ENCODE measurements at regions not wholly inside any gene's neighbourhood (a gene's known extent, or its start where the extent isn't known, plus 50 kb on each side); places are given as distances from the start of the nearest gene placed in this dataset.

- Mint-ChIP-seq H3K9me3 (peaks cover 15% of the 10 kb centered on the region), H3K36me3 (no peaks in the 10 kb centered on the region), H3K4me3 (no peak overlapping the region), H3K27ac (no peak overlapping the region), H3K4me1 (no peaks in the 10 kb centered on the region)
- no peak for DNase-seq (ENCODE audit: low spot score in 2 of 2)
- ATAC-seq: no peak
Measured at GRCh38 chr2:116074161-116074560, 1631.7 kb downstream of the DPP10 start.

GRCh38 chr2:116088236-116088635 is 1645.8 kb downstream of the DPP10 start:
- no peaks in the 10 kb centered on the region for H3K4me1 Mint-ChIP-seq
- no peaks in the 10 kb centered on the region for H3K36me3 Mint-ChIP-seq
- H3K9me3 Mint-ChIP-seq: peaks cover 4% of the 10 kb centered on the region
- DNase-seq (ENCODE audit: low spot score in 2 of 2): no peak
- H3K27ac Mint-ChIP-seq: no peak overlapping the region
- no peak for ATAC-seq
- H3K4me3 Mint-ChIP-seq: no peak overlapping the region

GRCh38 chr2:116094196-116094595 is 1651.8 kb downstream of the DPP10 start:
- Mint-ChIP-seq H3K9me3 (peaks cover 30% of the 10 kb centered on the region), H3K36me3 (no peaks in the 10 kb centered on the region), H3K4me1 (no peaks in the 10 kb centered on the region), H3K4me3 (no peak overlapping the region), H3K27ac (no peak overlapping the region)
- ATAC-seq (no peak), DNase-seq (ENCODE audit: low spot score in 2 of 2) (no peak)

- DNase-seq (ENCODE audit: low spot score in 2 of 2): no peak
- peaks cover 26% of the 10 kb centered on the region for H3K9me3 Mint-ChIP-seq
- no peaks in the 10 kb centered on the region for H3K36me3 Mint-ChIP-seq
- H3K4me1 Mint-ChIP-seq: no peaks in the 10 kb centered on the region
- no peak overlapping the region for H3K27ac Mint-ChIP-seq
- no peak for ATAC-seq
- H3K4me3 Mint-ChIP-seq: no peak overlapping the region
Measured at GRCh38 chr2:116095636-116096035, 1653.2 kb downstream of the DPP10 start.

- no peak overlapping the region for H3K4me3 Mint-ChIP-seq
- H3K27ac Mint-ChIP-seq: no peak overlapping the region
- no peaks in the 10 kb centered on the region for H3K36me3 Mint-ChIP-seq
- ATAC-seq (no peak), DNase-seq (ENCODE audit: low spot score in 2 of 2) (no peak)
- peaks cover 26% of the 10 kb centered on the region for H3K9me3 Mint-ChIP-seq
- H3K4me1 Mint-ChIP-seq: no peaks in the 10 kb centered on the region
Measured at GRCh38 chr2:116098049-116098448, 1655.6 kb downstream of the DPP10 start.

GRCh38 chr2:116109471-116109870 is 1667.0 kb downstream of the DPP10 start:
- peaks cover 8% of the 10 kb centered on the region for H3K9me3 Mint-ChIP-seq
- H3K4me1 Mint-ChIP-seq: no peaks in the 10 kb centered on the region
- H3K4me3 Mint-ChIP-seq: no peak overlapping the region
- ATAC-seq: no peak
- DNase-seq (ENCODE audit: low spot score in 2 of 2): no peak
- no peak overlapping the region for H3K27ac Mint-ChIP-seq
- H3K36me3 Mint-ChIP-seq: no peaks in the 10 kb centered on the region

GRCh38 chr2:116117845-116118244 is 1675.4 kb downstream of the DPP10 start:
- Mint-ChIP-seq H3K4me3 (no peak overlapping the region), H3K27ac (no peak overlapping the region), H3K36me3 (no peaks in the 10 kb centered on the region), H3K9me3 (peaks cover 6% of the 10 kb centered on the region), H3K4me1 (no peaks in the 10 kb centered on the region)
- DNase-seq (ENCODE audit: low spot score in 2 of 2) (no peak), ATAC-seq (no peak)

GRCh38 chr2:116132833-116133232 is 1681.7 kb upstream of the DDX18 start:
- ATAC-seq (no peak), DNase-seq (ENCODE audit: low spot score in 2 of 2) (no peak)
- Mint-ChIP-seq H3K4me1 (no peaks in the 10 kb centered on the region), H3K27ac (no peak overlapping the region), H3K9me3 (peaks cover 19% of the 10 kb centered on the region), H3K4me3 (no peak overlapping the region), H3K36me3 (no peaks in the 10 kb centered on the region)

- Mint-ChIP-seq H3K9me3 (peaks cover 22% of the 10 kb centered on the region), H3K36me3 (no peaks in the 10 kb centered on the region), H3K27ac (no peak overlapping the region), H3K4me1 (no peaks in the 10 kb centered on the region), H3K4me3 (no peak overlapping the region)
- no peak for DNase-seq (ENCODE audit: low spot score in 2 of 2)
- ATAC-seq: no peak
Measured at GRCh38 chr2:116133381-116133942, 1681.0 kb upstream of the DDX18 start.

- no peaks in the 10 kb centered on the region for H3K36me3 Mint-ChIP-seq
- no peak for DNase-seq (ENCODE audit: low spot score in 2 of 2)
- ATAC-seq: no peak
- no peak overlapping the region for H3K27ac Mint-ChIP-seq
- H3K4me1 Mint-ChIP-seq: no peaks in the 10 kb centered on the region
- H3K9me3 Mint-ChIP-seq: peaks cover 18% of the 10 kb centered on the region
- no peak overlapping the region for H3K4me3 Mint-ChIP-seq
Measured at GRCh38 chr2:116141891-116142474, 1672.5 kb upstream of the DDX18 start.

- Mint-ChIP-seq H3K4me1 (no peaks in the 10 kb centered on the region), H3K36me3 (no peaks in the 10 kb centered on the region), H3K4me3 (no peak overlapping the region), H3K9me3 (peaks cover 15% of the 10 kb centered on the region), H3K27ac (no peak overlapping the region)
- DNase-seq (ENCODE audit: low spot score in 2 of 2): no peak
- no peak for ATAC-seq
Measured at GRCh38 chr2:116142644-116143227, 1671.8 kb upstream of the DDX18 start.

GRCh38 chr2:116145031-116145430 is 1669.5 kb upstream of the DDX18 start:
- Mint-ChIP-seq H3K4me3 (no peak overlapping the region), H3K4me1 (no peaks in the 10 kb centered on the region), H3K27ac (no peak overlapping the region), H3K36me3 (no peaks in the 10 kb centered on the region), H3K9me3 (peaks cover 8% of the 10 kb centered on the region)
- ATAC-seq: no peak
- no peak for DNase-seq (ENCODE audit: low spot score in 2 of 2)

- ATAC-seq (no peak), DNase-seq (ENCODE audit: low spot score in 2 of 2) (no peak)
- Mint-ChIP-seq H3K27ac (no peak overlapping the region), H3K9me3 (peaks cover 22% of the 10 kb centered on the region), H3K36me3 (no peaks in the 10 kb centered on the region), H3K4me1 (no peaks in the 10 kb centered on the region), H3K4me3 (no peak overlapping the region)
Measured at GRCh38 chr2:116148361-116148760, 1666.1 kb upstream of the DDX18 start.

- H3K4me1 Mint-ChIP-seq: no peaks in the 10 kb centered on the region
- H3K9me3 Mint-ChIP-seq: peaks cover 35% of the 10 kb centered on the region
- no peak overlapping the region for H3K4me3 Mint-ChIP-seq
- no peak overlapping the region for H3K27ac Mint-ChIP-seq
- DNase-seq (ENCODE audit: low spot score in 2 of 2): no peak
- no peaks in the 10 kb centered on the region for H3K36me3 Mint-ChIP-seq
- ATAC-seq: no peak
Measured at GRCh38 chr2:116153729-116154128, 1660.8 kb upstream of the DDX18 start.

- H3K27ac Mint-ChIP-seq: no peak overlapping the region
- H3K4me3 Mint-ChIP-seq: no peak overlapping the region
- H3K9me3 Mint-ChIP-seq: peaks cover 22% of the 10 kb centered on the region
Measured at GRCh38 chr2:116160657-116161056, 1653.8 kb upstream of the DDX18 start.

GRCh38 chr2:116162395-116162794 is 1652.1 kb upstream of the DDX18 start:
- no peak for DNase-seq (ENCODE audit: low spot score in 2 of 2)
- Mint-ChIP-seq H3K36me3 (no peaks in the 10 kb centered on the region), H3K4me1 (no peaks in the 10 kb centered on the region), H3K4me3 (no peak overlapping the region), H3K9me3 (peaks cover 18% of the 10 kb centered on the region), H3K27ac (no peak overlapping the region)
- ATAC-seq: no peak

More at GRCh38 chr2:116160657-116161056, 1653.8 kb upstream of the DDX18 start:
- ATAC-seq (no peak), DNase-seq (ENCODE audit: low spot score in 2 of 2) (no peak)
- Mint-ChIP-seq H3K36me3 (no peaks in the 10 kb centered on the region), H3K4me1 (no peaks in the 10 kb centered on the region)
